Stimulated activated CD8-positive, alpha-beta memory T cell treated with anti-CD3 and anti-CD28 coated beads, Interleukin-7, amount 100 ng/mL, for 48 hours (primary cell): ENCODE measurements at regions not wholly inside any gene's neighbourhood (a gene's known extent, or its start where the extent isn't known, plus 50 kb on each side); places are given as distances from the start of the nearest gene placed in this dataset.

Experiments
- DNase-seq, 2 donors: peaks; one replicate each; pipeline ENCODE4 v3.0.0-alpha.2; 2020; ENCODE audit warnings: low read depth in 1 of 2; ENCODE audit errors: extremely low read depth in 1 of 2

DNA sequence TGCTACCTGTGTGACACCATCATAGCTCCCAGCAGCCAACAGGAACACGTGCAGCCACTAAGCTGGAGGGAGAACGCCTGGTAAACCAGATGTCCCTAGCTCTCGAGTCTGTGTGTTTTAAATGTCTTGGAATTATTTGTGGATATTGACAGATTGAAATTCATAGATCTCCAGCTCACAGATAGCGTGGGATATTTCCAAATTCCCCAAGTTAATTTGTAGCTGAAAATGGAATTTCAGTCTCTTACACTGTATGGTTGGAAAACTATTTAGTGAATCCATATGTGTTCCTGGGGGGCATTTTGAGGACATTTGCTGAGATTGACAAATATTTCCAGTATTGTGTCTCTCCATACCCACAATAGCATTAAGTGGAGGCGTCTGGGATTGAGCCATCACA is 618.6 kb upstream of the TMEM132C start:
- no peak for DNase-seq

DNA sequence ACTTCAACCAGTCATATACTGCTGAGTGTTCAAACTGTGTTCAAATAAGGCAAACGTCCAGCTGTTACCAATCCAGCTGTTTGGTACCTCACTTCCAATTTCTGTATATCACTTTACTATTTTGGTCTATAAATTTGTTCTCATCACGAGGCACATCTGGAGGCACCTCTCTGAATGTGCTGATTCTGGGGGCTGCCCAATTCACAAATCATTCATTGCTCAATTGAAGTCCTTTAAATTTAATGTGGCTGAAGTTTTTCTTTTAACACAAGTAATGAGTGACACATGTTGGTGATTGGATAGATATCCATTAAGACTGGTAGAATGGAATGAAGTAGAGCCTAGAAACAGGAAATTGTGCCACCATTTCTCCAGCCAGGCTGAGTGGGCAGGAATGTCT is 617.0 kb upstream of the TMEM132C start:
- DNase-seq: no peak

DNA sequence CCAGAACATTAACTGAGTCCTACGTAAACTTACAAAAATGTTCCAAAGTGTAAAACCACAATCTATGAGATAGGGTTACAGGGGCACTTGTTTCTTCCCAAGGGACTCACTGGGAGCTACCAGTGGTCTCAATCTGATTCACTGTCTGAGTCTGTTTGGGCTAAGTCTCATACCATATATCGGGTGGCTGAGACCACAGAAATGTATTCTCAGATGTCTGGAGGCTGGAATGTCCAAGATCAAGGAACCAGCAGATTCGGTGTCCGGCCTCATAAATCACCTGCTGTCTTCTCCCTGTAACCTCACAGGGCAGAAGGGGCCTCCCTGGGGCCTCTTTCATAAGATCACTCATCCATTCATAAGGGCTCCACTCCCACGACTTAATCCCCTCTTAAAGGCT is 616.3 kb upstream of the TMEM132C start:
- no peak for DNase-seq

DNA sequence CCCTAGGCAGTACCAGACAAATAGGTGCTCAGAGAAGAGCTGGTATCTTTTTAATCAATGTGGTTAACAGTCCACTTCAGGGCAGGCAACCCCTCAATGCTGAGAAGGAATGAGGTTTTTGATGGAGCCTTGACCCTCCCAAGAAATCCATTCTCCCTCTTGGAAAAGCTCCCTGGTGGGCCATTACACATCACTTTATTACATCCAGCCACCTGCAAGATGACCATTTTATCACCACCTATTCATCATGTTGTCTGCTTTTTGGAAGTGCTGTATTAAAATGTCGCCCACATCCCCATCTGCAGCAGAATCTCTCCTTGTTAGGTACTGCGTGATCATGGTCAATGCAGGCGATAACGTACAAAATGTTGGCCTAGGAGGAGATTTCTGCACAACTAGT is 614.7 kb upstream of the TMEM132C start:
- no peak for DNase-seq

DNA sequence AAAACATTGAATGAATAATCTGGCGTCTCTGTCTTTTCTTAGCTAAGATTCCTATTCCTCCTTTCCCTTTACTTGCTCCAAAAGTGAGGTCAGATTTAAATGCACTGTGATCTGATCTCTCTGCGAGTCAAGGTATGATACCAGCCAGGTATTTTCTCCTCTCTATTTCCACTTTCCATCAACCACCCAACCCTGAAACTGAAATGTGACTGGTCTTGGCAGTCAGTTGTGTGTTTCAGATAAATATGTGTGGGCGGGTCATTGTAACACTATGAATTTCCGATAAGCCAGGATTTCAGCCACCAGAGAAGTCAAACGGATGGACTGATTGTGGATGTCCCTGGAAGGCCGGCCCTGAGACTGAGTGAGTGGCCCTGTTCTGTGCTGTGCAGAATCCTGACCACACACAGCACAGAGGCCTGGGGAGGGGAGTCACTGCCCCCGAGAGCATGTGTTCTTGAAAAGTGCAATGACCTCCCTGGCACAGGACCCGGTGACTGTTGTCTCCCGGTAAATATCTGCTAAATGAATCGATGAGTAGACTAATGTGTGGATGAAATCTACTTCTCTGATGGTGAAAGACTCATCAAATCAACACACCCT is 612.5 kb upstream of the TMEM132C start:
- DNase-seq: no peak

DNA sequence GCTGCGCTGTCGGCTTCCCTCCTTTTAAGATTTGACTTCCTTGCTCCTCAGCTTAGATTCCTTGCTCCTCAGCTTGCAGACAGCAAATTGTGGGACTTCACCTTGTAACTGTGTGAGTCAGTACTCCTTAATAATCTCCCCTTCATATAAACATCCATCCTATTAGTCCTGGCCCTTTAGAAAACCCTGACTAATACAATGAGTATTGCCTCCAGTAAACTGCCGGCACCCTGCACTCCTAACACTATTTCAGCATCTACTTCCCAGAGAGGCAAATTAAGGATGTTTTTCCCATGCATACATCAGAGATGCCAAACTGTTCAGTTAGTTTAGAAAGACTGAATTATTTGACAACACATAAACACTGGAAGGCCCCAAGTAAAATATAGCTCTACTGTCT is 611.3 kb upstream of the TMEM132C start:
- no peak for DNase-seq

DNA sequence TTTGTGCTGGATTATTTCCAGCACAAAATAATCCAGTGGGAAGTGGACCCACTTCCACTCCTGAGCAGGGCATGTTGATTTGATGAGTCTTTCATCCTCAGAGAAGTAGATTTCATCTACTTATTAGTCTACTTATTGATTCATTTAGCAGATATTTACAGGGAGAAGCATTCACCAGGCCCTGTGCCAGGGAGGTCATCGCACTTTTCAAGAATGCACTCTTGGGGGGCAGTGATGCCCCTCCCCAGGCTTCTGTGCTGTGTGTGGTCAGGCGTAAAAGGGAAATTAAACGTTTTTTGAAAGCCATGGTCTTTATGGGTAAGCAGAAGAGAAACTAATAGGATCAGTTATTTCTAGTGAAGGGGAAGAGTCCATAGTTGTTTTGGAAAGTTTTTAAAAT is 610.7 kb upstream of the TMEM132C start:
- DNase-seq: no peak

DNA sequence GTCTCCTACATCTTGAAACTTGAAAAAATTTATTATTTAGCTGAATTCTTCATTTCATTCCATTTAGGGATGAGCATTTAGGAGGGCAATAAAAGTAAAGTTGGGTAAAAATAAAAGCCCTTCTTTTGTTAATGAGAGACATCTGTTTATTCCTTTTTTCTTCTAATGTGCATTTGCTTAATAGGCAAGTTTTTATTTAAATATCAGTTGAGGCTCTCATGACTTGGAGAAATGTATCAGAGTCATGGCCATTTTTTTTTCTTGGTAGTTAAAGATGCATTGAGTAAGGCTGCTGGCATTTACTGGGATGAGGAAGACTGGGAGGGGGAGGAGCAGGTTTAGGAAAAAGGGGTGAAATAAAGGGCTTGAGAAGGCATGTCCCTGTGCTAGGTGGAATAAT is 609.9 kb upstream of the TMEM132C start:
- no peak for DNase-seq

DNA sequence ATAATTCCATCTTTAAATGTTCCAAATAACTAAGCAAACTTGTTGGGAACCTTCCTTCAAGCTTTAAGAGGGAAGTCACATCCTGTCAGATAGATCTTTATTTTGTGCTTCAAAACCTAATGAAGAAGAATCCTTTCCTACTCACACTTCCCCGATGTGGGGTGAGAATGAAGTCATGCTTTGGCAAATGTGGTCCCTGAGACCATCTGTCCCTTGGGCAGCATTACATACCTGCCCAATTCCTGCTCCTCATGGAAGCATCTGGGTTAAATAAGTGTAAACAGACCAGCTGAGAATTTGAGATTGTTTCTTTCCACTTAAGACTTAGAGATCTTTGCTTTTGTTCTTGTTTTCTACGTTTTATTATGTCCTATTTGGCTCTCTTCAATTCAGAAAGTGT is 606.0 kb upstream of the TMEM132C start:
- DNase-seq: no peak

DNA sequence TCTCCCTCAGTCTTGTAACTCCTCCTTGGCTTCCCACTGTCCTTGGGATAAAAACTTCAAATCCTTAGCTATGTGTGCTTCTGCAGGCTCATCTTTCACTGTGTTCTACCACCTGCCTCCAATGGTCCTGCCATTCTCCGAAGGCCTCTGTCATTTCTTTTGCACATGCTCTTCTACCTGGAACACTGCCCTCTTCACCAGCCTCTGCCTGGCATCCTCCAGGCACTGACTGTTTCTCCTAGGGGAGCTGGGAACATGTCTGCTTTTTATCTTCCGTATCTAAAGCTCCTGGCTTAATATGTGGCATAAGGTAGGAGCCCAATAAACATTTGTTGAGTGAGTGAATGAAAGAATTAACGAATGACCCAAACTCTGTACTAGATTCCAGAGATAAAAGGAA is 603.3 kb upstream of the TMEM132C start:
- DNase-seq: no peak

DNA sequence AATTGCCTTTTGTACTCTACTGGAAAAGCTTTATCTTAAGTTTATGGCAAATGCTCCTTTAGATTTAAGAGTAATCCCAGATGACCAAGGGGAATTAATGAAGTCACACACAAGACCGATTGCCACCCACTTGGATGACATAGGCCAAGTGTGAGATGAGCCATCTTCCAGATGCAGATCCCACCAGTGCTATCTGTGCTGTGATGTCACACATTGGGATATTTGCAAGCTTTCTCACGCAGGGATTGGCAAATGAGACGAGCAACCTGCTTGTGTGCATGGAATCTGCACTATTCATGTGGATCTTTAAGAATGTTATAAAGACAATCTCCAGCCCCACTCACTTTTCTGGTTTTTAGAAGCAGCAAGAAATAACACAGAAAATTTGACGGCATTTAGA is 602.1 kb upstream of the TMEM132C start:
- DNase-seq: no peak

DNA sequence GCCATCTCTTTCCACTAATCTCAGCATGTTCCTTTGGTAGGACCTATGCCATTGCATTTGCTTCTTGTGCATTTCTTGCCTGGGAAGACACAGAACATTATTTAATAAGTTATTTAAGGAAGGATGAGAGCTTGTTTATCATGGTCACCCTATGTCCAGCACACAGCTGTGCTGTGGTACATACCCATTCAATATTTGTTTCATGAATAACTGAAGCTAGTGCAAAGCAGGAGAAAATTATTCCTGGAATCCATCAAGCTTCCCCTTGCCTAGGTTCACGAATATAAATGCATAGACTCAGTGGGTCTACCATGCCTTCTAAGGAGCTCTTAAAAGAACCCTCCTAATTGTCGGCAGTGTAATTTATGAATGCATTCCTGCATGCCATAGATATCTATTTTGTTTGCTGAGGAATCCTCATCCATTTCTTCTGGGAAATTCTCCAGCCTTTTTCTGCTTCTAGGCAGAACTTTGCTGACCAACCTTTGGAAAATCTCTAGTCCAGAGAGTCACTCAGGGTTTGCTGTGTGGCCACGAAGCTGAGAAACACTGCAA is 599.8 kb upstream of the TMEM132C start:
- no peak for DNase-seq

DNA sequence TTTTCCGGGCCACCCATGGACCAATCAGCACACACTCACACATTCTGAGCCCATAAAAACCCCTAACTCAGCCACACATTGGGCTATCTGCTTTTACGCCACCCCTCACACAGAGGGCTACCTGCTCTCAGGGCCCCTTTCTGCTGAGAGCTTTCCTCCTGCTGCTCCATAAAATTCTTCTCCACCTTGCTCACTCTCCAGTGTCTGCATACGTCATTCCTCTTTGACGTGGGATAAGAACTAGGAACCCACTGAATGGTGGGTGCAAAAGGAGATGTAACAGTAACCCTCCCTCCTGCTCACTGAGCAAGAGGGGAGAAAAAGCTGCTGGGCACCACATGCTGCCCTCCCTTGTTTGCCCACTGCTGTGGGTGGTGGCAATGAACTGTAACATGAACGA is 596.7 kb upstream of the TMEM132C start:
- no peak for DNase-seq

DNA sequence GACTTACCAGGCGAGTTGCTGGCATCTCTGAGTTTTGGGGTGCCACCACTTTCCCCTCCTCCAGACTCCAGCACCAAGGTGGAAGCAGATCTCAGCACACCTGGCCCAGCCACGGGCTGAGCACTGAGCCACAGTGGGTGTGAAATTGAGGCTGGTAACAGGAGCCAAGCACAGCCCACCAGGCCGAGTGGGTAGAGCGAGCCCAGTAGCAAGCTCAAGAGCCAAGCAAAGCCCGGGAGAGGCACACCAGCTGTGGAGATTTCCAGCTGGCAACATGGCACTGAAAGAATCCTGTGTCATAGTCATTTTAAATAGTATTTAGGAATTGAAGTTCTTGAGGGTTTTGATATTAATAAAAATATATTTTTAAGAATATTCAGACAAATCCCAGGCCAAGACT is 596.2 kb upstream of the TMEM132C start:
- DNase-seq: no peak

DNA sequence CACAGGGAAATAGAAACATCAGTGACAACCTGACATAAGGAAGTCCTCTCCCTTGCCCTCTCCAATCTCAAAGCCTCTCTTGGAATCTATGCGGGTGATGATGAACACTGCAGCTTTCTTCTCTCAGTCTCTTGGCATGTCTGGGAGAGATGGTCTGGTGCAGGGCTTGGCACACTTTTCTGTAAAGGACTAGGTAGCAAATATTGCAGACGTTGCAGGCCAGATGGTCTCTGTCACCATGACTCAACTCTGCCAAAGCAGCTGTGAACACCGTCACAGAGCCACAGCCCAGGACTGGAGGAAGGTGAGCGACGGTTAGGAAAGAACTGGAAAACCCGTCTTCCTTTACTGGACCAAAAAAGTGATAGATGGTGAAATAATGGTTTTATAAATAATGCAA is 591.0 kb upstream of the TMEM132C start:
- DNase-seq: no peak

DNA sequence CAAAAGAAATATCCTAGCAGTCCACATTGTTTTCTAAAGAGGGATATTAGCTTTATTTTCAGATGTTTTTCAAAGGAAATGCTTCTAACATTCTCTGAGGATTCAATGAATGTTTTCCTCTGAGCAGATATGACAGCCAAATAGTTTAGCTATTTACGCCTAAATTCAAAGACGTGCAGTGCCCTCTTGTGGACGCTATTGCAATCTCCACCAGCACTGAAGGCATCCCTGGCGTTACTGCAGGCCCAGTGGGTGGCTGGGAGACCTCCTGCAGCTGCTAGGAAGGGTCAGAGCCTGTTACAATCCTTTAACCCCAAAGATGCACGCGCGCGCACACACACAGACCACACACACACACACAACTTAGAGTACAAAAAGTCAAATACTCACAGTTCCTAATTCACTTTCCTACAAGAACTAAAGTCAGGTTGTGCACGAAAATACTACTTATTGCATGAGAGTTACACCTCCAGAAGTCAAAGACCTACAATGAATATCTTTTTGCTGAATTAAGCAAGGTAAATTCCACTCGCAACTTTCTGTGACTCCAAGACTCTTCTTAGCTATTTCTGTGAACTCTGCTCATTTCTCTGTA is 589.3 kb upstream of the TMEM132C start:
- DNase-seq: peak in 1 of 2 donors; percentile 12

DNA sequence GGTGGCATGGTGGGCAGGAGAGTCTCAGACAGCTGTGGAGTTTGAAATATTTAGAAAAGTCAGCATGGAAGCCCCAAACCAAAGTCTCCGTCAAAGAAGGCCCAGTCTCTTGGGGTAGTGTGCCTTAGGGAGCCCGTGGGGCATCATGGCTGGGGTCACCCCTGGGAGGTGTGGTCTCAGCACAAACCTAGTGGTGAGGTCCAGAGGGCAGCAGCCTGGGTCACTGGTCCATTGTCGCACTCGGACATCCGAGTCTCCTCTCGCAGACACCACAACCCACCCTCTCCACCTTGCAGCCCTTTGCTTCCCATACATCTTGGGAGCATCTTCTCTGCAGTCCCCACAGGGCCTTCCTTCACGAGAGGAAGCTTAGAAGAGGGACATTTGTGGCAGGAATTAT is 588.0 kb upstream of the TMEM132C start:
- DNase-seq: no peak

DNA sequence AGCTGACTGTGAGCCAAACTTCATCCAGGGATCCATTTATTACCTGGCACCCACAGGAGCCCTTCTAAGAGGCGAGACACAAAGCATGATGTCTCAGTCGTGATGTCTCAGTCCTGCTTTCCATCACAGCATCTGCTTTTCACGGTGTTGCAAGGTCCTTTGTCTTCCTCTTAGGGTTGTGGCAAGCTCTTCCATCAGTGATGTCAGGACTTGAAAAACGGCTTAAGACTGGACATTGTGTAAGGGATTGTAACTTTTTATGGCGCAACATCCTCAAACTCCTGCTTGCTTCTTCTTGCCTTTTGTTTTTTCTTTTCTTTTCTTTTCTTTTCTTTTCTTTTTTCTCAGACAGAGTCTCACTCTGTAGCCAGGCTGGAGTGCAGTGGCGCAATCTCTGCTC is 586.5 kb upstream of the TMEM132C start:
- no peak for DNase-seq

DNA sequence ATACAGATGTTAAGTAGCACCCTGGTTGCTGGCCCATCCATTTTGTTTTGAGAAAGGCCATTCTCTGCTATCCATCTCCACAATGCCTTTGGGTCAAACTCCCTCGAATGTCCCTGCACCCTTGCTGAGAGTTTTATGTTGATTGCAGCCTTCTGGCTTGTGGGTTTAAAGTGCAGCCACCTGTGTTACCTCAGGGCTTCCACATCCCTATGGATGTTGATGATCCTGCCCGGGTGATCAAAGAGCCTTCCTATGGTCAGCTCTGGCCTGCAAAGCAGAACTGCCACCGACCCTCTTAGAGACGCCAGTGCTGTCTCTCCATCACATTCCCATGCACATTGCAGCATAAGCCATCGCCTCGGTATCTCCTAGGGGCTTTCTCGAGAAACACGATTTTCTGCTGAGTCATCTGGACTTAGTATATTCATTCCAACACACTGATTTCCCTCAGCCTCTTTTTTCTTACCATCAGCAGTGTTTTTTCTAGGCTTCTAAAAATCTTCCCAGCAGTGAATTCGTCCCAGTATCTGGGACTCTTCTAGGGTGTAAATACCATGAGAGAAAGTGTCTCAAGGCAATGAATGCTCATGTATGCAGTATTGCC is 585.7 kb upstream of the TMEM132C start:
- DNase-seq: no peak

DNA sequence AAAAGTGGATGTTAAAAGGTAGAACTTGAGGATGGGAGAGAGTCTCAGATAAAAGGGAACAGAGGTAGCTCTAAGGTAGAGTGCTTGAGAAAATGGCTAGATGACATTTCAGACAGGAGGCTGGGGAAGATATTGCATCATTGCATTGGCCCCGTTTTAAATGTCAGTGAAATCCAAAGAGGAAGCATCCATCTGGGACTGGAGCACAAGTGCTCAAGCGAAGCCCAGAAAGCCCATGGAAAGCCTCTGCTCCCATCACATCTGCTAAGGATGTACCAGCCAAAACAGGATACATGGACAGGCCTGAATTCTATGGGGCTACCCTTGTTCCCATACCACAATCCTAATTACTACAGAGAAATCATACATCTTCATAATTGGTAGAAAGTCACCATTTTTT is 581.5 kb upstream of the TMEM132C start:
- no peak for DNase-seq

DNA sequence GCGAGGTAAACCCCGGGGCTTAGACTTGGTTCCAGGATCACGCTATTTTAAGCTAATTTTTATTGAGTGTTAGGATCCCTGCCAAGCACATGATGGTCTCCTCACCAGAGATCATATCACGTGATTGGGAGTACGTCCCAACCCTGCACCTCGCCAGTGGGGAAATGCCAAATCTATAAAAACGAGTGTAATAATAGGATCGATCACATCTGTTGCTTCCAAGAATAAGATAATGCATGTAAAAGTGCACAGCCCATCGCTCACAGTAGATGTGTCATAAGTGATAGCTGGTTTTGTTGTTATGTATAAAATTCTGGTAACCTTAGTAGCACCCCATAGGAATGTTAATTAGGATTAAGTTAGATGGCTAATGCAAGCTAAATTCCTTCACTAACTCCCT is 581.0 kb upstream of the TMEM132C start:
- DNase-seq: no peak

DNA sequence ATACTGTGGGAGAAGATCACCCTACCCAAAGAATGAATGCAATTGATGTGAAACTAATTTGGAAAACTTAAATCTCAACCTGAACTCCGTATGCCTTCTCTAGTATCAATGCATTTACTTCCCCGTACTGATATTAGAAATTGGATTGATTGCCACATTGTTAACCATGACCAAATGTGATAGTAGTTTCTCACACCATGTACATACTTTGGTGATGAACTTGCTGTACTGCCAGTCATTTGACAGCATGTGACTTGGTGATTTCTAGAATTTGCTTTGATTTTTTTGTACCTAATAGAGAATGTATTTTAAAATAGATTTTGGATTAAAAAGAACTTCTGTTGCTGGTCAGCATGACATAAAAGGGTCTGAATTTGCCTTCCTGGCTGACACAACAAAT is 579.8 kb upstream of the TMEM132C start:
- DNase-seq: no peak
